DOHH2 (cell line): ENCODE measurements at regions not wholly inside any gene's neighbourhood (a gene's known extent, or its start where the extent isn't known, plus 50 kb on each side); places are given as distances from the start of the nearest gene placed in this dataset.
"Not testable (repeated sequence)": the region's sequence is repeated elsewhere in the genome, so short reads cannot be mapped to it uniquely, and the experiment has no call there.

Source experiments
- H3F3A ChIP-seq: fragments of 200-600 bp; sonication (generic), shearing (Covaris generic); 2 replicates; pipeline ENCODE4 v1.6.0; 2016; ENCODE audit warnings: antibody characterized with exemption, mild to moderate bottlenecking; ENCODE audit not compliant: control insufficient read depth, insufficient read depth
- H3K27ac ChIP-seq: fragments of 200-600 bp; sonication (generic); 2 replicates; pipeline ENCODE4 v1.5.1; 2014; ENCODE audit warnings: low read depth, mild to moderate bottlenecking, low read length, moderate library complexity
- H3K27me3 ChIP-seq: fragments of 200-600 bp; sonication (generic); 2 replicates; pipeline ENCODE4 v1.6.1; 2014; ENCODE audit warnings: mild to moderate bottlenecking, low read length, mixed read lengths; ENCODE audit not compliant: control insufficient read depth
- H3K36me3 ChIP-seq: fragments of 200-600 bp; sonication (generic); 2 replicates; pipeline ENCODE4 v1.6.1; 2014; ENCODE audit warnings: mild to moderate bottlenecking, low read length, moderate library complexity, mixed read lengths; ENCODE audit not compliant: control insufficient read depth
- H3K4me1 ChIP-seq: fragments of 200-600 bp; sonication (generic); 2 replicates; pipeline ENCODE4 v1.6.1; 2014; ENCODE audit warnings: mild to moderate bottlenecking, low read length, mixed read lengths; ENCODE audit not compliant: control insufficient read depth
- H3K4me2 ChIP-seq: fragments of 200-600 bp; sonication (generic); 2 replicates; pipeline ENCODE4 v1.6.0; 2014; ENCODE audit warnings: mild to moderate bottlenecking, low read length, moderate library complexity
- H3K4me3 ChIP-seq: fragments of 200-600 bp; sonication (generic); 2 replicates; pipeline ENCODE4 v1.5.1; 2014; ENCODE audit warnings: mild to moderate bottlenecking, low read length, mixed read lengths
- H3K79me2 ChIP-seq: fragments of 200-600 bp; sonication (generic); 2 replicates; pipeline ENCODE4 v1.6.1; 2014; ENCODE audit warnings: mild to moderate bottlenecking, low read length, mixed read lengths; ENCODE audit not compliant: control insufficient read depth
- H3K9me2 ChIP-seq: fragments of 200-600 bp; sonication (generic); replicated peaks from 2 replicates; pipeline ENCODE4 v1.6.1; 2014; ENCODE audit warnings: mild to moderate bottlenecking, low read length, mixed read lengths; ENCODE audit not compliant: control insufficient read depth
- H3K9me3 ChIP-seq: fragments of 200-600 bp; sonication (generic); 2 replicates; pipeline ENCODE4 v1.6.1; 2014; ENCODE audit warnings: antibody characterized with exemption, low read length, mixed read lengths; ENCODE audit not compliant: control insufficient read depth, insufficient read depth
- H4K20me1 ChIP-seq: fragments of 200-600 bp; sonication (generic); 2 replicates; pipeline ENCODE4 v1.6.0; 2014; ENCODE audit warnings: low read depth, mild to moderate bottlenecking, antibody characterized with exemption, low read length, moderate library complexity; ENCODE audit not compliant: control insufficient read depth, insufficient read depth

DNA sequence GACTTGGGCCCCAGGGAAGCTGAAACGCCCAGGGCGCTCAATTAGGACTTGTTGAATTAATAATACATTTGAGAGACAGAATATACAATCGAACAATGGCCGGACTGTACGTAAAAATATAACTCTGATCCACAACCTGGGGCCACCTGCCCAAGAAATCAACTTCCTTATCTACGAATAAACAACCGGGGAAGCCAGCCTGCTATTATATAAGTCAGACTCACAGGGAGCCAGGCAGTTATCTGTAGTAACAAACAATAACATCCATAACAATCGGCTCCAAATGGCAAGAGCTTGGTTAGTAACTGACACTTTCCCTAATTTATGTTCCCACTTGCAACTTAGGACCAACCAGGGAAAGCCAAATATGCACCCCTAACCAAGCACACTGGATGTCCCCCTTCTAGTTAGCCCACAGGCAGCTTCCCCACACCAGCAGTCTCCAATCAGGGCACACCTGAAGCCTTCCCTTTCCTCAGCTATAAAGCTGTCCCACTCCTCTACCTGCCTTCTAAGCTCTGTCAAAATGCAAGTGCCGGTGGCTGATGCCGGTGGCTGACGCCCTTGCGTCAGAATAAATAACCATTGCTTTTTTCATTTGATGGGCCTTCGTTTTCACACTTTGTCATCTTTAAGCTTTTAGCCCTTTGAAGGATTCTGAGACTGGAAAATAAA lies 135.2 kb downstream of the FAM72B start:
- H3K4me3 ChIP-seq, H3K4me2 ChIP-seq, H3K9me2 ChIP-seq, H3K9me3 ChIP-seq, H3K4me1 ChIP-seq, H3K79me2 ChIP-seq, H4K20me1 ChIP-seq, H3K27ac ChIP-seq, H3K27me3 ChIP-seq, H3K36me3 ChIP-seq, H3F3A ChIP-seq: not testable (repeated sequence)

DNA sequence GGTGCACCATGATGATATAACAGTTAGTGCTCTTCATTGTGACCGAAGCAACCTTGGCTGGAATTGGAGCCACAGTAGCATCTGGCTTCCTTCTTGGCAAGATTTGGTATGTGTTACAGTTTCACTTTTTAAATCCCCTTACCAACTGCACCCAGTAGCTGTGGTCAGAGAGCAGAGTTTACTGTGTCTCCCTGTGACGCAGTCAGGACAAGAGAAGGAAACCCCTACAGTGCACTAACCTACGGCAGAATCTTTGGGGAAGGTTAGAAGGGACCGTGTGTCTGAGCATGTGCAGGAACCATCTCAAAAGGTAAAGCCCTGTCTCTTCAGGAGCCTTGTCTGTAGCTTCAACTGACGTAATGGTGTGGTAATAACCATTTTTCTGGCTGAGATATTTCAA lies 134.0 kb downstream of the FAM72B start:
- H3K79me2 ChIP-seq, H3K4me1 ChIP-seq, H3K4me3 ChIP-seq, H3F3A ChIP-seq, H3K9me2 ChIP-seq, H3K27ac ChIP-seq, H3K4me2 ChIP-seq, H3K36me3 ChIP-seq, H4K20me1 ChIP-seq, H3K27me3 ChIP-seq, H3K9me3 ChIP-seq: not testable (repeated sequence)

DNA sequence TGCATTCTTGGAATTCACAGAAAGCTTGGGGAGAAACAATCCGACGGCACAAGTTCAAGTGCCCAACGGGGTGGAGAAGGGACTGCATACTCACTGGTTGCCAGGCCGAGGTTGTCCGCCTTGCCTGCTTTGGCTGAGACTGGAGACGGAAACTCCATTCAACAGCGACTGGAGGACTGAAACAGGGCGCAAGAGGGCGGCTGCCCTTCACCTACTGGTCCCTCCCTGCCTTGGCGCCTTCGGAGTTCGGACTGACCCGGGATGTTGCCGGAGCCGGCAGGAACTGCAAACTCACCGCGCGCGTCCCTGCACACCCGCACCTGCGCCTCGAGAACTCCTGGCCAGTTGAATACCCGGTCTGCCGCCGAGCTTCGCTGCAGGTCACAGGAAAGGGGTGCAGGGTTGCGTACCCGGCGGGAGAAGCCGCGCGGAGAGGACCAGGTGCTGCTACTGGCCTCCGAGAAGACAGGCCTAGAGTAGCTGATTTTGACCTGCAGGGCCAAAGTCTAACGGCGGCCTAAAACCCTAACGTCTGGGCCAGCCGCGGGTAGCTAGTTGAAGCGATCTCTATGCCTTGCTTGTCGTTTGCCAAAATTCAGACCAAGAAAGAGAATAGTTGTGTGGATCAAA lies 132.9 kb downstream of the FAM72B start:
- H3K79me2 ChIP-seq, H4K20me1 ChIP-seq, H3K9me3 ChIP-seq, H3K36me3 ChIP-seq, H3K4me1 ChIP-seq, H3K9me2 ChIP-seq, H3F3A ChIP-seq, H3K27ac ChIP-seq, H3K4me2 ChIP-seq, H3K4me3 ChIP-seq, H3K27me3 ChIP-seq: not testable (repeated sequence)

GRCh38 chr1:121052081-121052660 lies 132.0 kb downstream of the FAM72B start:
- H4K20me1 ChIP-seq, H3K79me2 ChIP-seq, H3F3A ChIP-seq, H3K36me3 ChIP-seq, H3K27me3 ChIP-seq, H3K4me1 ChIP-seq, H3K27ac ChIP-seq, H3K9me3 ChIP-seq, H3K9me2 ChIP-seq, H3K4me2 ChIP-seq, H3K4me3 ChIP-seq: not testable (repeated sequence)

GRCh38 chr1:121054928-121055327 lies 129.2 kb downstream of the FAM72B start:
- H3K4me1 ChIP-seq, H3K27me3 ChIP-seq, H3K9me3 ChIP-seq, H3F3A ChIP-seq, H3K4me3 ChIP-seq, H3K9me2 ChIP-seq, H4K20me1 ChIP-seq, H3K79me2 ChIP-seq, H3K27ac ChIP-seq, H3K4me2 ChIP-seq, H3K36me3 ChIP-seq: not testable (repeated sequence)

GRCh38 chr1:121066925-121067324 lies 117.2 kb downstream of the FAM72B start:
- not testable (repeated sequence) for H3K27me3 ChIP-seq, H3K4me2 ChIP-seq, H3K27ac ChIP-seq, H3K4me3 ChIP-seq, H3K79me2 ChIP-seq, H3K4me1 ChIP-seq, H3K9me3 ChIP-seq, H3K9me2 ChIP-seq, H3K36me3 ChIP-seq, H4K20me1 ChIP-seq, H3F3A ChIP-seq

GRCh38 chr1:121068738-121069499 lies 115.2 kb downstream of the FAM72B start:
- H3K4me3 ChIP-seq = not testable (repeated sequence)

GRCh38 chr1:121073852-121074251 lies 110.3 kb downstream of the FAM72B start:
- H3K4me1 ChIP-seq, H3K4me2 ChIP-seq, H4K20me1 ChIP-seq, H3K27me3 ChIP-seq, H3K79me2 ChIP-seq, H3K9me2 ChIP-seq, H3K27ac ChIP-seq, H3K9me3 ChIP-seq, H3K36me3 ChIP-seq, H3F3A ChIP-seq, H3K4me3 ChIP-seq: not testable (repeated sequence)

More at GRCh38 chr1:121068738-121069499, 115.2 kb downstream of the FAM72B start:
- H3K4me2 ChIP-seq, H4K20me1 ChIP-seq, H3K4me1 ChIP-seq, H3K79me2 ChIP-seq, H3K27ac ChIP-seq, H3K9me2 ChIP-seq, H3F3A ChIP-seq, H3K27me3 ChIP-seq, H3K36me3 ChIP-seq, H3K9me3 ChIP-seq: not testable (repeated sequence)
